ENCODE measurements at regions not wholly inside any gene's neighbourhood (a gene's known extent, or its start where the extent isn't known, plus 50 kb on each side); places are given as distances from the start of the nearest gene placed in this dataset.

DNA sequence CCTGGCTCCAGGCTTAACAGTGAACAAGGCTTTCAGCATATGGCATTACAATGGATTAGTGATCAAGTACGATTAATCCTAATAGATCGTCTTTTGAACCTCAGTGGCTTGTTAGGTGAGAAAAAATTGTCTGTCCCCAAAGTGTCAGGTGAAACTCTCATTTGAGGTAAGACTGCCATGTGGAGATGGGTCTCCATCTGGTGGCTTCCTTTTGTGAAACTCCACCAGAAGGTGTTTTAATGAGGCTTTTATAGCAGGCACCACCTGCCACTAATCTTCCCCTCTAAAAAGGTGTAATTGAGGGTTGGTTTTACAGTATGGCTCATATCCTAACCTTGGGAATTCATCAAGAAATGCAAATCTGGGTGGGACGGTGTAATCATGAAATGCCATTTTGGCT is 471.1 kb upstream of the MPDZ start:
- H3K4me3 ChIP-seq (ENCODE audit: low read depth, low read length) = no peak overlapping the region
- DNase-seq (ENCODE audit: low read depth) = no peak
- TF ChIP-seq, protein P1, sequence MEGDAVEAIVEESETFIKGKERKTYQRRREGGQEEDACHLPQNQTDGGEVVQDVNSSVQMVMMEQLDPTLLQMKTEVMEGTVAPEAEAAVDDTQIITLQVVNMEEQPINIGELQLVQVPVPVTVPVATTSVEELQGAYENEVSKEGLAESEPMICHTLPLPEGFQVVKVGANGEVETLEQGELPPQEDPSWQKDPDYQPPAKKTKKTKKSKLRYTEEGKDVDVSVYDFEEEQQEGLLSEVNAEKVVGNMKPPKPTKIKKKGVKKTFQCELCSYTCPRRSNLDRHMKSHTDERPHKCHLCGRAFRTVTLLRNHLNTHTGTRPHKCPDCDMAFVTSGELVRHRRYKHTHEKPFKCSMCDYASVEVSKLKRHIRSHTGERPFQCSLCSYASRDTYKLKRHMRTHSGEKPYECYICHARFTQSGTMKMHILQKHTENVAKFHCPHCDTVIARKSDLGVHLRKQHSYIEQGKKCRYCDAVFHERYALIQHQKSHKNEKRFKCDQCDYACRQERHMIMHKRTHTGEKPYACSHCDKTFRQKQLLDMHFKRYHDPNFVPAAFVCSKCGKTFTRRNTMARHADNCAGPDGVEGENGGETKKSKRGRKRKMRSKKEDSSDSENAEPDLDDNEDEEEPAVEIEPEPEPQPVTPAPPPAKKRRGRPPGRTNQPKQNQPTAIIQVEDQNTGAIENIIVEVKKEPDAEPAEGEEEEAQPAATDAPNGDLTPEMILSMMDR (IDR thresholded peaks at IDR 0.05; ENCODE audit: insufficient read depth, low read depth, low read length, missing control alignments) = no peak

DNA sequence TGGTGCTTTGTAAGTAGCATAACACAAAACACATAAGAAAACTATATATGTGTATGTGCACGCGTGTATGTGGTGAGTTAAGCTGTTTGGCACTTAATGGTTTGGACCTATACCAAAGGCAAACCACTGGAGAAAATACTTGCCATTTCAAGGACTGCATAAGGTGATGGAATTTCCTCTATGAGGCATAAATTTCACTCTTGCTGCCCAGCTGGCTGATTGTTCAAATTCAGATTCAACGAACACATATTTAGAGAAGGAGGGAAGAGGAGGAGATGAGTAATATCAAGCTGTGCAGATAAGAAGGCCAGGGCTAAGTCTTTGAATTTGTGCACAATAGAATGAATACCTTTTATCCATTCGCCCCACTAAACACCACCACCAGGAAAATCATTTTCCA is 470.6 kb upstream of the MPDZ start:
- H3K4me3 ChIP-seq (ENCODE audit: low read depth, low read length) = no peak overlapping the region
- TF ChIP-seq, protein P1 (IDR thresholded peaks at IDR 0.05; ENCODE audit: insufficient read depth, low read depth, low read length, missing control alignments) = no peak
- DNase-seq (ENCODE audit: low read depth) = no peak

GRCh38 chr9:13746876-13747275 is 467.4 kb upstream of the MPDZ start:
- no peak for DNase-seq (ENCODE audit: low read depth)
- H3K4me3 ChIP-seq (ENCODE audit: low read depth, low read length) = no peak overlapping the region
- TF ChIP-seq, protein P1 (IDR thresholded peaks at IDR 0.05; ENCODE audit: insufficient read depth, low read depth, low read length, missing control alignments) = no peak

DNA sequence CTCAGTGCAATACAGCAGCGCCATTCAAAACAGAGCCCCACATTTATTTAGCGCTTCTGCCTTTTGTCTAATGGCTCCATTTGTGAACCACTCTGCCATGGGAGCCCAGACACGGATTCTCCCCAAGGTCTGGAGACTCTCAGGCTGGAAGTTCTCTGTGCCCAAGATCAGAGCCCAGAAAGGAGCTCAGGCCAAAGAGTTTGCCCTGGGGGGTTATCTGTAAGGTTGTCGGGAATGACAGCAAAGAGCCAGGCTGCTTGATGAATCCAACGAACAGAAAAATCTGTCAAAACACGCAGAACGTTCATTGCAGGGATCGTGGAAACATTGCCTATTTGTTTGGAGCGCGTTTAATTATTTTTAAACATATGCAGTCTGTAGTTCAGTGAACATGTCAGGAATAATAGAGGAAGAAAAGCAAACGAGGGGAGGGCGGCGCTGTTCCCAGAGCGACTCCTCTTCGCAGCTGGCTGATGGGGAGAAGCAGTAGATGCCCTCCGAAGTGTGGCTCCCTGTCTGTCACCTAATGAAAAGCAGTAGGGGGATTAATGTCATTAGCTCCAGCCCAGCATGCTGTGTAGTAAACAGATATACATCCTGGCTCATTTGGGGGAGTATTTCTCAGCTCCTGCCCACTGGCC is 464.9 kb upstream of the MPDZ start:
- no peak for DNase-seq (ENCODE audit: low read depth)
- TF ChIP-seq, protein P1 (IDR thresholded peaks at IDR 0.05; ENCODE audit: insufficient read depth, low read depth, low read length, missing control alignments) = no peak
- H3K4me3 ChIP-seq (ENCODE audit: low read depth, low read length) = no peak overlapping the region

DNA sequence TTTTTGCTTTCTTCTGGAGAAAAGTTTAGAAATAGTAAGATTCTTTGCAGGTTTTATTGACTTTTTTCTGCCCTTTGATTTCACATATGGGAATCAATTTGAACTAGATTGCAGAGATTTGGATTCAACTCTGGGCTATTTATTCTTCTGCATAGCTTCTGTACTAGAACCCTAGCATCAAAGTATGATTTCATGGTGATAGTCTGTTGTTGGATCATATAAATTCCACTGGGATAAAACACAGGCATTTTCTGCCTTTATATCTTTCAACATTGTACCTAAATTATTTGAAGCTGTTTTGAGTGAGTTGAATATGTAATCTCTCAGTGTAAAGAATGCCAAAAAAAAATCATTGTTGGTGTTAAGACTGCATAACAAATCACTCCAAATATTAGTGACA is 458.4 kb upstream of the MPDZ start:
- DNase-seq (ENCODE audit: low read depth) = no peak
- H3K4me3 ChIP-seq (ENCODE audit: low read depth, low read length) = no peak overlapping the region
- TF ChIP-seq, protein P1 (IDR thresholded peaks at IDR 0.05; ENCODE audit: insufficient read depth, low read depth, low read length, missing control alignments) = no peak

GRCh38 chr9:13735181-13735580 is 455.7 kb upstream of the MPDZ start:
- no peak for DNase-seq (ENCODE audit: low read depth)
- TF ChIP-seq, protein P1 (IDR thresholded peaks at IDR 0.05; ENCODE audit: insufficient read depth, low read depth, low read length, missing control alignments) = no peak
- no peak overlapping the region for H3K4me3 ChIP-seq (ENCODE audit: low read depth, low read length)

GRCh38 chr9:13734601-13735000 is 455.1 kb upstream of the MPDZ start:
- TF ChIP-seq, protein P1 (IDR thresholded peaks at IDR 0.05; ENCODE audit: insufficient read depth, low read depth, low read length, missing control alignments) = no peak
- DNase-seq (ENCODE audit: low read depth) = no peak
- H3K4me3 ChIP-seq (ENCODE audit: low read depth, low read length) = no peak overlapping the region
